ENCODE measurements at regions not wholly inside any gene's neighbourhood (a gene's known extent, or its start where the extent isn't known, plus 50 kb on each side); places are given as distances from the start of the nearest gene placed in this dataset.

DNA sequence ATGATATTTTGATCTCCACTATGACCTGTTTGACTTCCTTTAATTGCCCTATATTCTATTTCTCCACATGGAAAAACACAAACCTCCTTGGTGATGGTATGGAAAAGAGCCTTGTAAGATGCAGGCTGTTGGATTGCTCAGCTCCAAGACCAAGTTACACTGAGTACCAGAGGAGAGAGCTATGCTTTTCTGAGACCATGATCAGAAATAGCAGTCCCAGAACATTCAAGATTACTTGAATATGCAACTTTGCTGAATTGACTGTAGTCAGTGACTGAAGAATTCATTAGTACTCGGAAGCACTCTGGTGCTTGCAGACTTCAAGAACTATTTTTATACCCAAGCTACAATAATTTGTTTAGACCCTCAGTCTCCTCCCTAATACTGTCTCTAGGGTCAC lies 310.6 kb upstream of the FSIP2 start:
- TF ChIP-seq, protein P1, sequence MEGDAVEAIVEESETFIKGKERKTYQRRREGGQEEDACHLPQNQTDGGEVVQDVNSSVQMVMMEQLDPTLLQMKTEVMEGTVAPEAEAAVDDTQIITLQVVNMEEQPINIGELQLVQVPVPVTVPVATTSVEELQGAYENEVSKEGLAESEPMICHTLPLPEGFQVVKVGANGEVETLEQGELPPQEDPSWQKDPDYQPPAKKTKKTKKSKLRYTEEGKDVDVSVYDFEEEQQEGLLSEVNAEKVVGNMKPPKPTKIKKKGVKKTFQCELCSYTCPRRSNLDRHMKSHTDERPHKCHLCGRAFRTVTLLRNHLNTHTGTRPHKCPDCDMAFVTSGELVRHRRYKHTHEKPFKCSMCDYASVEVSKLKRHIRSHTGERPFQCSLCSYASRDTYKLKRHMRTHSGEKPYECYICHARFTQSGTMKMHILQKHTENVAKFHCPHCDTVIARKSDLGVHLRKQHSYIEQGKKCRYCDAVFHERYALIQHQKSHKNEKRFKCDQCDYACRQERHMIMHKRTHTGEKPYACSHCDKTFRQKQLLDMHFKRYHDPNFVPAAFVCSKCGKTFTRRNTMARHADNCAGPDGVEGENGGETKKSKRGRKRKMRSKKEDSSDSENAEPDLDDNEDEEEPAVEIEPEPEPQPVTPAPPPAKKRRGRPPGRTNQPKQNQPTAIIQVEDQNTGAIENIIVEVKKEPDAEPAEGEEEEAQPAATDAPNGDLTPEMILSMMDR (IDR thresholded peaks at IDR 0.05), result no peak
- TF ChIP-seq POLR2A (IDR thresholded peaks at IDR 0.05), result no peak
